Astrocyte (in vitro differentiated cells and primary cell): ENCODE measurements at regions not wholly inside any gene's neighbourhood (a gene's known extent, or its start where the extent isn't known, plus 50 kb on each side); places are given as distances from the start of the nearest gene placed in this dataset.

Experiments
- EZH2 ChIP-seq: IDR thresholded peaks from 2 replicates; pipeline ENCODE4 v1.6.1; 2012; ENCODE audit warnings: mild to moderate bottlenecking, low read length, inconsistent platforms; ENCODE audit not compliant: insufficient read depth
- TF ChIP-seq, protein P1 (sequence below): IDR thresholded peaks from 2 replicates; pipeline ENCODE4 v1.5.1; 2011; ENCODE audit warnings: low read depth, mild to moderate bottlenecking, inconsistent platforms, low read length, moderate library complexity; ENCODE audit not compliant: insufficient read depth

DNA sequence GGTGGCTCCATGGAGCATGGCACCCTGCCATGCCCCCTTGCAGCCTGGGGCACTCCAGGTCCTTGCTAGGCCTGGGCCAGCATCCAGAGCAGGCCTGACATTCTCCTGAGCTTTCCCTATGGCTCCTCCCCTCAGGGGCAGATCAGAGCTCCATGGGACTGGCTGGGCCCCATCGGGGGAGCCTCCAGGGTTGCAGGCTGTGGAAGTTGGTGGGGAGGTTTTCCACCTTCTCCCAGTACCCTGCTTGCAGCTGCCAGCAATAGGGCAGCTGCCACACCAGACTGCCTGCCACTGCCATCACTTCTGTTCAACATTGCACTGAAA is 75.7 kb upstream of the TP63 start:
- TF ChIP-seq, protein P1, sequence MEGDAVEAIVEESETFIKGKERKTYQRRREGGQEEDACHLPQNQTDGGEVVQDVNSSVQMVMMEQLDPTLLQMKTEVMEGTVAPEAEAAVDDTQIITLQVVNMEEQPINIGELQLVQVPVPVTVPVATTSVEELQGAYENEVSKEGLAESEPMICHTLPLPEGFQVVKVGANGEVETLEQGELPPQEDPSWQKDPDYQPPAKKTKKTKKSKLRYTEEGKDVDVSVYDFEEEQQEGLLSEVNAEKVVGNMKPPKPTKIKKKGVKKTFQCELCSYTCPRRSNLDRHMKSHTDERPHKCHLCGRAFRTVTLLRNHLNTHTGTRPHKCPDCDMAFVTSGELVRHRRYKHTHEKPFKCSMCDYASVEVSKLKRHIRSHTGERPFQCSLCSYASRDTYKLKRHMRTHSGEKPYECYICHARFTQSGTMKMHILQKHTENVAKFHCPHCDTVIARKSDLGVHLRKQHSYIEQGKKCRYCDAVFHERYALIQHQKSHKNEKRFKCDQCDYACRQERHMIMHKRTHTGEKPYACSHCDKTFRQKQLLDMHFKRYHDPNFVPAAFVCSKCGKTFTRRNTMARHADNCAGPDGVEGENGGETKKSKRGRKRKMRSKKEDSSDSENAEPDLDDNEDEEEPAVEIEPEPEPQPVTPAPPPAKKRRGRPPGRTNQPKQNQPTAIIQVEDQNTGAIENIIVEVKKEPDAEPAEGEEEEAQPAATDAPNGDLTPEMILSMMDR, result no peak
- no peak for TF ChIP-seq EZH2
